ENCODE measurements at regions not wholly inside any gene's neighbourhood (a gene's known extent, or its start where the extent isn't known, plus 50 kb on each side); places are given as distances from the start of the nearest gene placed in this dataset.

DNA sequence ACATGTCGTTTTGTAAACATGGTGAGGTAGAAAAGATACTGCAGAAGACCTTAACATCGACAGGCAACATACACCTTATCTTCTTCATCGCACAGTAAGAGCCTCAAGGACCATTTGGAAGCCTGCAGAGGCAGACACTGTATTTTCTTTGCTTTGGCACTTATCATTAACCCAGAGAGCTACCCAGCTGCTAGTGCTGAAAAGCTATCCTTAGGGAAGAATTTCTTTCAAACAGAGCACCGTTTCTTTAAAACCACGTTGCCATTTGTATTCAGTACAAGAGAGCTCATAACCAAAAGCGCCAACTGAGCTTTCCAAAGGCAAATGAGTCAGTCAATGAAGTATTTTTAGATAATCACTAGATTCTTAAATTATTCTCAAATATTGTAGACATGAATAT lies 306.6 kb downstream of the EPM2A start:
- Histone ChIP-seq H3K9me3 (no peaks in the 10 kb centered on the region), H3K27ac (no peak overlapping the region), H3K4me1 (no peaks in the 10 kb centered on the region), H3K4me3 (no peak overlapping the region), H3K27me3 (no peaks in the 10 kb centered on the region), H3K36me3 (no peaks in the 10 kb centered on the region)
- intact Hi-C loops (cut with DNase I; ENCODE audit: low total_unique reads): no loop called here
- 25 to 39% (median 29%) methylated on average over 6 of the region's 6 CpGs for WGBS, 5 donors
- TF ChIP-seq EP300 (IDR thresholded peaks at IDR 0.05) (no peak), POLR2AphosphoS5 (IDR thresholded peaks at IDR 0.05) (no peak), POLR2A (IDR thresholded peaks at IDR 0.05) (no peak)
- TF ChIP-seq, protein P1, sequence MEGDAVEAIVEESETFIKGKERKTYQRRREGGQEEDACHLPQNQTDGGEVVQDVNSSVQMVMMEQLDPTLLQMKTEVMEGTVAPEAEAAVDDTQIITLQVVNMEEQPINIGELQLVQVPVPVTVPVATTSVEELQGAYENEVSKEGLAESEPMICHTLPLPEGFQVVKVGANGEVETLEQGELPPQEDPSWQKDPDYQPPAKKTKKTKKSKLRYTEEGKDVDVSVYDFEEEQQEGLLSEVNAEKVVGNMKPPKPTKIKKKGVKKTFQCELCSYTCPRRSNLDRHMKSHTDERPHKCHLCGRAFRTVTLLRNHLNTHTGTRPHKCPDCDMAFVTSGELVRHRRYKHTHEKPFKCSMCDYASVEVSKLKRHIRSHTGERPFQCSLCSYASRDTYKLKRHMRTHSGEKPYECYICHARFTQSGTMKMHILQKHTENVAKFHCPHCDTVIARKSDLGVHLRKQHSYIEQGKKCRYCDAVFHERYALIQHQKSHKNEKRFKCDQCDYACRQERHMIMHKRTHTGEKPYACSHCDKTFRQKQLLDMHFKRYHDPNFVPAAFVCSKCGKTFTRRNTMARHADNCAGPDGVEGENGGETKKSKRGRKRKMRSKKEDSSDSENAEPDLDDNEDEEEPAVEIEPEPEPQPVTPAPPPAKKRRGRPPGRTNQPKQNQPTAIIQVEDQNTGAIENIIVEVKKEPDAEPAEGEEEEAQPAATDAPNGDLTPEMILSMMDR (IDR thresholded peaks at IDR 0.05): no peak
- no peak for DNase-seq

DNA sequence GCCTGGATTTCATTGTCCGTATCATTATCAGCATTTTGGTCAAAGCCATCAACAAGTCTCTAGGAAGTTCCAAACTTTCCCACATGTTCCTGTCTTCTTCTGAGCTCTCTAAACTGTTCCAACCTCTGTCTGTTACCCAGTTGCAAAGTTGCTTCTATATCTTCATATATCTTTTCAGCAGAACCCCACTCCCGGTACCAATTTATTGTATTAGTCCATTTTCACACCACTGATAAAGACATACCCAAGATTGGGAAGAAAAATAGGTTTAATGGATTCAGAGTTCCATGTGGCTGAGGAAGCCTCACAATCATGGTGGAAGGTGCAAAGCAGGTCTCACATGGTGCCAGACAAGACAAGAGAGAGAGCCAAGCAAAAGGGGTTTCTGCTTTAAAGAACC lies 293.2 kb downstream of the EPM2A start:
- WGBS, 5 donors: 95 to 98% (median 95%) methylated on average over 2 of the region's 2 CpGs
- no peak for DNase-seq
- intact Hi-C loops (cut with DNase I; ENCODE audit: low total_unique reads): no loop called here
- no peaks in the 10 kb centered on the region for H3K36me3 ChIP-seq
- H3K27ac ChIP-seq: no peak overlapping the region
- no peaks in the 10 kb centered on the region for H3K4me1 ChIP-seq
- peaks cover 0 to 70% (median 46%) of the 10 kb centered on the region in 4 donors for H3K9me3 ChIP-seq
- TF ChIP-seq POLR2AphosphoS5 (IDR thresholded peaks at IDR 0.05) (no peak), EP300 (IDR thresholded peaks at IDR 0.05) (no peak), POLR2A (IDR thresholded peaks at IDR 0.05) (no peak)
- TF ChIP-seq, protein P1 (IDR thresholded peaks at IDR 0.05): no peak
- H3K4me3 ChIP-seq: no peak overlapping the region
- H3K27me3 ChIP-seq: no peaks in the 10 kb centered on the region

DNA sequence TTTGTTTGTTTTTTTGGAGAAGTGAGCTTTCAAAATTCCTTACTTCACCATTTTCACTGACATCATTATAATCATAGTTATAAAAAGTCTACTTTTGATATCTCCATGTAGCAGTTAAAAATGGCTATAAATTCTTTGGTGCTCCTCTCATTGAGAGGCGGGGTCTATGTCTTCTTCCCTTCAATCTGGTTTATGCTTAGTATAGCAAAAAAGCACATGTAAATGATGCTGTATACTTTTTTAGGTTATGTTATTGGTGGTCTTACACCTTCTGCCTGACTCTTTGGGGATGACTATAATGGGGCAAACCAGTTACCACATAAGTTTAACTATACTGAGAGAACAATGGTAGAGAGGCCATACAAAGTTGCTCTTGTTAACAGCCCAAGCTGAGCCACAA lies 289.6 kb downstream of the EPM2A start:
- intact Hi-C loops (cut with DNase I; ENCODE audit: low total_unique reads): no loop called here

DNA sequence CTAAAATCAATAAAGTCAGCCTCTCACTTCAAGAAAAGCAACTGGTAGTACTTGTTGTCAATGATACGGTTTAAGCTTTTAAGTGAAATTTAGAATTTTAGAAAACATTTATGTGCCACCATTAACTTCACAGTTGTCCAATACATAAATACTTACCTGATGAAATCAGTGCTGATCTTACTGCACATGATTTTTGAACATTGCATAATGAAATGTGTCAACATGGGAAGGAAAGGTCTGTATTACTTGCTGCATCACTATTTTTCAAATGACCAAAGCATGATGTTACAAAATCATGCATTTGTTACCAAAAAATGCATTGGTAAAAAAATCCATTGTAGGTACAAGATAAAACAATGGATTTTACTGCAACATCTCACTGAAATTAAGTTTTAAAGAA lies 284.3 kb downstream of the EPM2A start:
- Histone ChIP-seq H3K4me1 (no peaks in the 10 kb centered on the region), H3K36me3 (no peaks in the 10 kb centered on the region), H3K9me3 (peaks cover 0 to 11% (median 6%) of the 10 kb centered on the region in 4 donors), H3K27me3 (no peaks in the 10 kb centered on the region), H3K4me3 (no peak overlapping the region), H3K27ac (no peak overlapping the region)
- TF ChIP-seq, protein P1 (IDR thresholded peaks at IDR 0.05): no peak
- TF ChIP-seq POLR2A (IDR thresholded peaks at IDR 0.05) (no peak), EP300 (IDR thresholded peaks at IDR 0.05) (no peak), POLR2AphosphoS5 (IDR thresholded peaks at IDR 0.05) (no peak)
- intact Hi-C loops (cut with DNase I; ENCODE audit: low total_unique reads): no loop called here
- WGBS, 5 donors: 88 to 96% (median 90%) methylated on average over 1 of the region's 1 CpG
- DNase-seq: no peak

More for the DNA sequence above, 289.6 kb downstream of the EPM2A start:
- Histone ChIP-seq H3K4me3 (no peak overlapping the region), H3K9me3 (peaks cover 0 to 60% (median 43%) of the 10 kb centered on the region in 4 donors), H3K4me1 (no peaks in the 10 kb centered on the region), H3K36me3 (no peaks in the 10 kb centered on the region), H3K27ac (no peak overlapping the region), H3K27me3 (no peaks in the 10 kb centered on the region)
- WGBS, 5 donors: 79 to 88% (median 84%) methylated on average over 1 of the region's 1 CpG
- TF ChIP-seq POLR2A (IDR thresholded peaks at IDR 0.05): no peak
- no peak for TF ChIP-seq POLR2AphosphoS5 (IDR thresholded peaks at IDR 0.05)
- no peak for TF ChIP-seq EP300 (IDR thresholded peaks at IDR 0.05)
- TF ChIP-seq, protein P1 (IDR thresholded peaks at IDR 0.05): no peak
- DNase-seq: no peak
